ENCODE measurements at regions not wholly inside any gene's neighbourhood (a gene's known extent, or its start where the extent isn't known, plus 50 kb on each side); places are given as distances from the start of the nearest gene placed in this dataset.

DNA sequence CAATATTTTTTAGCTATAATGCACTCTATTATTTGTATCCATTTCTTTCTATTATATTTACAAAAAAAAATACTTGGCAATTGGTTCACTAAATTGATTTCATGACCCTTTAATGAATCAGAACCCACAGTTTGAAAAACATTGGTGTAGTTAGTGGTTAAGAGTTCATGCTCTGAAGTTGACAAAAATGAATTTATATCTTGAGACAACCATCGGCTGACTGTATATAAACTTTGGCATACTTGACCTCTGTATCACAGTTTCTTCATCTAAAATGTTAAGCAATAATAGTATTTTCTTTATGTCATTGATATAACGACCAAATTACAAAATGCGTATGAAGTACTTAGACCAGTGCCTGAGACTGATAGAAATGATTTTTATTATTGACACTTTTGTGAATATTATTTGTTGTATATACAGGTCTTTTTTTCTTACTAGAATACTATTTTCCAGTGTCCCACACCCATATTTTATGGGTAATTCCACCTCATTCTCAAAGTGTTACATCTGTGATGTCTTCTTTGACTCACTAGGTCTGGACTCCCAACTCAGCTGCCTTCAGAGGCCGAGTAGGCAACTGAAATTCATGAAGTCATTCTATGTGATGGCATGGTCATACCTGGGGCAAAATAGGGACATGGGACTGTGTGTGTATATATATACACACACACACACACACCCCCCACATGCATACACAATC is 459.2 kb downstream of the RFPL4B start:
- no peak for DNase-seq

DNA sequence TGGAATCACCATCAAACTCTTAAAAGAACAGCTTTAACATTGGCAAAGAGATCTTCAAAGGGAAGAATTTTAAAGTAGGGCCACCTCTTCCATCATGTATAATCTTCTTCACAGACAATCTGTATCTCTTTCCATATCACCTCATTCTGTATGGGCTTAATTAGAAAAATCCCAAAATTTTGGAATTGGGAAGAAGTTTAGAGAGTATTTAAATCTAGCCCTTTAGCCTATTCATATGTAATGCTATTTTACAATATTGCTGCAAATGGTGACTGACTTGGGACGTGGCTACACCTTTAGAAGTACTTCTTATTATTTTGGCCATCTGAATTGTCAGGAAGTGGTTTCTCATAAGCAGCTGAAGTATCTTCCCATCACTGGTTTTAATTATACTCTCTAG is 474.3 kb downstream of the RFPL4B start:
- no peak for DNase-seq

DNA sequence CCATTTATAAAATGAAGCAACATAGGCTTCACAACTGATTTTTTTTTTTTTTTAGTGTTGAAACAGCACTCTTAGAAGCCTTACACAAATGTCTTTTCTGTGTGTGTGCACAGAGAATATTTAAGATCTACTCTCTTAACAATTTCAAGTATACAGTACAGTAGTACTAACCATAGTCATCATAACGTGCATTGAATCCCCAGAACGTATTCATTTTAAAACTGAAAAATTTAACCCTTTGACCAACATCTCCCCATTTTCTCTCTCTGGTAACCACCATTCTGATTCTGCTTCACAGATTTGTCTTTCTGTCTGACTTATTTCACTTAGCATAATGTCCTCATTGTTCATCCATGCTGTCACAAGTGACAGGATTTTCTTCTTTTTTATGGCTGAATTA is 475.6 kb downstream of the RFPL4B start:
- no peak for DNase-seq

DNA sequence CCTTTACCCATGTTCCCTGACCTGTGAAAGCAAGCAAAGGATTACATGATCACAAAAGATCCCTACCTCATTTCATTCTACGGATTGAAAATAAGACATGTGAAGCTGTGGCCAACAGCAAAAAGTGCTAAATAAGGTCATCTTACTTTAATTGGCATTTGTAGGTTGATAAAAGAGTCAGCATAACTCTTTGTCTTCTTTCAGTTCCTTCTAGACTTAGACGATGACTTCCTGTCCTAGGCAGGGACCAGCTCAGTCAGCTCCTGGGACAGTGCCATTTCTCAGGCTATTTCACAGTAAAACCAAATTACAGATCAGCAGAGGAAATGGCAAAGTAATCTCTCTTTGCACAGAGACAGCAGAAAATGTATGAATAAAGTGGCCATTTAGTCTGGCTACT is 480.7 kb downstream of the RFPL4B start:
- peak in 1 of 2 donors; percentile 1 for DNase-seq

DNA sequence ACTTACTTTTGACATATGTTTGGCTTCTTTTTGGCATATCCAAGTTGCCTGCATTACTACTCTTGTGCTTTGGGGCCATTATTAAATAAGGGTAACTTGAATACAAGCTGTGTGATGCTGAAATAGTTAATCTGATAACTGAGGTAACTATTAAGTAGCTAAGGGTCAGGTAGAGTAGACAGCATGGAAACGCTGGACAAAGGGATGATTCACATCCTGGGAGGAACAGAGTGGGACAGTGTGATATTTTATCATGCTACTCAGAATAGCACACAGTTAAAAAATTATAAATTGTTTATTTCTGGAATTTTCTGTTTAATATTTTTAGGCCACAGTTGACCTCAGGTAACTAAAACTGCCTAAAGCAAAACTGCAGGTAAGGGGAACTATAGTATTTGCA is 483.9 kb downstream of the RFPL4B start:
- no peak for DNase-seq

DNA sequence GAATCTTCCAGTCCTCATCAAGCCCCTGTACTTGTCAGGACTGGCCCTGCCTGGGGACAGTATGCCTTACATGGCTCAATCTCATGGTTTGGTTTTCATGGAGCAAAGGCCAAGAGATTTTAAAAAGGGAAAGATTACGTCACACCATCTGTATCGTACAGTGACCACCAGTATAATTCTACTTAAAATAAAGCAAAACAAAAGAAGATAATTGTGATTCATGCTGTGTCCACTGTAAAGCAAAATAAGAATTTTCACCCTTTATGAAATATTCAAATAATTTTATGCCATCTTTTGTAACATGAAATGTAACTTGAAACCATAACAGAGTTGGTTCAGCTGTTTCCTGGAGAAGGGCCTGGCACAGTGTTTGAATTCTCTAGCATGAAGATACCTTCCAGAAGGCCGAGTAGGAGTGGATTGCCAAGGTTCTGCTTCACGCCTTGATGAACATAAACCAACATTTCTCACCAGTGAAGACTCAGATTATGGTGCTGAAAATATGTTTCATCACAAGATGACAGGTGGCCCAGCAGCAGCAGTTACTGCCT is 486.5 kb downstream of the RFPL4B start:
- no peak for DNase-seq

DNA sequence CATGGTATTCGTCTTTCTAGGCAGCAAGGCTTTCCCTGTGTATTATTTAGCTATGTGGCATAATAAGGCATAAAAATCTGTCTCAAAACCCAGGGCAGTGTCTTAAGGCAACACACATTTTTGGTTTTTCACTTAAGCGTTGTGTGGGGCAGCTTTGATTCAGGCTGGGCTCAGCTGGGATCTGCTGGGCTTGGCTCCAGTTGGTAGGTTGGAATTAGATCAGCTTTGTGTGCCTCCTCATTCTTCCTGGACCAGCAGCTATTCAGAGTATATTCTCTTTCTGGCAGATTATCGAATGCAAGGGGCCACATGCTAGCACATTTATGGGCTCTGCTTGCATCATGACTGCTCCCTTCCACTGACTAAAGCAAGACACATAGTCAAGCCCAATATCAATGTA is 487.9 kb downstream of the RFPL4B start:
- DNase-seq, result no peak

DNA sequence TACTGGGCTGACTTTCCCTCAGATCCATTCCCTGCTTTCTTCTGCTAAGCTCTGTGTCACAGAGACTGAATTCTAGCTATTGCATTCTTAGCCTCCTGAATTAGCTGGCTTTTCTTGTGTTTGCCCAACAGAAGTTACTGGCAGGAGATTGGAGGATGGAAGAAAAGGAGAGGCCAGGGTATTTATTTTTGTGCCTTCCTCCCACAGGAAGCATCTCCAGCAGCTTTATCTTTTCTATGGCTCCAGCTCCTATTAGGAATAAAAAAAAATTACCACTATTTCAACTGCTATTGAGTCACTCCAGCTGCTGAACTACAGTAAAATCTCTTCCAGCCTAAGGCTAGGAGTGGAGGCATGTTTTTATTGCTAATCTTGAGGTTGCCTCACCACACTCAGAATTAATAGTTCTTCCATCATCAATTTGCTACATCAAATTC is 492.4 kb downstream of the RFPL4B start:
- DNase-seq, result no peak

DNA sequence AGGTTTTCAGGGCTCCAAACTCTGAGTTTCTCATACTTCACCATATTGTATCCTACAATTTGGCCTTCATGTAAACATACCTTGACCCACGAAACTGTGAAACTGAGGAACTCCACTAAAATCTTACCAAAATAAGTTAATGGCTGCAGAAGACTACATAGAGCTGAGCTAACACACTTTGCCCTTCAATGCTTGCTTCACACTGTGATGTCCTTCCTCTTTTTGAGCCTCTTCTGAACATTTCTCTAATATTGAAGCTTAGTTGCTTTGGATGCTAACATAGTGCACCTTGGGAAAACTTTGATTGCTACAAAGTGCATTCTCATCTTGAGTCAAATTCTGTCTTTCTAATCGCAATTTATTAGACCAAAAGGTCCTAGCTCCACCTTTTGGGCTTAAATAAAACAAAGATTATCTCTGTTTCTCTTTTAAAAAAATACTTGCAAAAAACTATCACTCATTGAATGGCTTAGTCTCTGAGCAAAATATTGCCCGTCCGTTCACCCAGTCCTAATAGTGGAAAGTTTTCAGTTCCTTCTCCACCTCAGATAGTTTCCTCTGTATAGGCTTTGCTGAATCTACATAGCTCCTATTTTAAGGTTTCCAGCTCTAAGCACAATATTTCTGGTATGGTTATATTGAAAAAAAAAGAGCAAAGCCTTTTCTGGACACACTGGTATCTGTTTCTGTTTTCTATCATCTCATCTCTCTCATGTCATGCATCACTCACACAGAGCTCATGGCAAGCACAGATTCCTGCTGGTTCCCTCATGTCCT is 494.6 kb downstream of the RFPL4B start:
- no peak for DNase-seq

DNA sequence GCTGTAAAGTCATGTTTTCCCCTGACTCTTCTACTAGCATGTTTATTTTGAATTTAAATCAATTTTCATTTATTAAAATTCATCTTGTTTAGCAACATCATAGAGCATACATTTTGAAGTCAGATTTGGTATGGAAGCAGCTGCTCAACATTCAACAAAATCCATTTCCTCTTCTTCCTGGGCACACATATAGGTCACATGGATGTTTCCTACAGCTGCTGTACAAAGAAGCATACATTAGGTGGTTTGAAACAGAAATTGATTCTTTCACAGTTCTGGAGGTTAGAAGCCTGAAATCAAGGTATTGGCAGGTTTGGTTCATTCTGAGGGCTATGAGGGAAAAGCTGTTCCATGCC is 495.2 kb downstream of the RFPL4B start:
- no peak for DNase-seq

DNA sequence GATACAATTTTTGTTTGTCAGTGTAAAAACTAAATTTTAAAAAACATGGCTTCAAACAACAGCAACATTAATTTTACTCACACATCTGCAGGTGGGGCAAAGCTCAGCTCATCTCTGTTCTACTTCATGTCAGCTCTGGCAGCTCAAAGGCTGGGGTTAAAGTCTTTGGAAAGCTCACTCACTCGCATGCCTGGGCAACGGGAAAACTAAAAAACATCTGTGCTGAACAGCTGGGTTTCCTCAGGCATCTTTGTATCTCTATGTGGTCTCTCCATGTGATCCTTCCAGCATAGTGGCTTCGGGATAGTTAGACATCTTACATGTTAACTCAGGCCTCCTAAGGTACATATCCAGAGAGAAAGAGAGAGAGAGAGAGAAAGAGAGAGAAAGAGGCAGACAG is 499.6 kb downstream of the RFPL4B start:
- no peak for DNase-seq

DNA sequence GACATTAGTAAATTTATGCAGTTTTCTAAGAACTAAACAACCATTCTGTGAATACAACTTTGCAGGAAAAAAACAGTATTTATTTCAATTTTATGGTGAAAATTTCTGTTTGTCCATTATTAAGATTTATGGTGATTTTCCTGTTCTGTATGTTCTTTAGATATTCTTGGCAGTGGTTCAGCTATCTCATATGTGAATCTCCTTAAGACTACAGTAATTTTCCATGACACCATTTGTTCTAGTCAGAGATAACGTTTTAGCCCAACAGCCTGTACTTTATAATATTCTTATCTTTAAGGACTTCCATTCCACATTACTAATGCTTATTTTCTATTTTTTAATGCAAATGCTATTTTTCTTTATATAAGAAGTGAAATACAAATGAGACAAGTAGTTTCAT is 504.0 kb downstream of the RFPL4B start:
- DNase-seq, result no peak

DNA sequence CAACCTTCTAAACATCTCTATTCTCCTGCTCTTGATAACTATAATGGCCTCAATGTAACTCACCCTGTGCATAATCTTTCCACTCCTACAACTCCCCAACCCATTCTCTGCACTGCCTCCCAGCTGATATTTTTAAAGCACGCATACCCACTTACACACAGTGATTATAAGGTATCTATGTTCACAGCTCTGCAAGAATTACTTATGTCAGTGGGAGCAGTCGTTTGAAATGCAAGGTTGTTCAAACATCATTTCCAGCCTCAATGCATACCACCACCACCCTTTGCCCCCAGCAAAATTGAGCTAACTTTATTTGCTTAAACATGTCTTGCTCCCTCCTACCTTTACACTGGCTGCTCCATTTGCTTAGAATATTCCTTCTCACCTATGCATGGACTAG is 506.0 kb downstream of the RFPL4B start:
- DNase-seq, result no peak

DNA sequence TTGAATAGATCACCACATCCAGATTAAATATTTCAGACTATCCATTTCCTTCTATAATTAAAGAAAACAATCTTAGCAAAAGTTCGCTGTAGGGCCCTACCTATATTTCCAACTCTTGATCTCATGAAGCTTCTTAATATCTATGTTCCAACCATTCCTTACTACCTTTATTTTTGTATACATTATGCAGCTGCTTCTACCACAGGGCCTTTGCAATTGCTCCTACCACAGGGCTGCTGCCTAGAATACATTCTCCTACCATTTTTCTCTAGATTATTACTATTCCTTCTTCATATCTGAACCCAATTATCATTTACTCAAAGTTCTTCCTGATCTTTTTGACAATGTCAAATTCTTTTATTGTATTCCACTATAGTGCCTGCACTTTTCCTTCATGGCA is 516.6 kb downstream of the RFPL4B start:
- no peak for DNase-seq

DNA sequence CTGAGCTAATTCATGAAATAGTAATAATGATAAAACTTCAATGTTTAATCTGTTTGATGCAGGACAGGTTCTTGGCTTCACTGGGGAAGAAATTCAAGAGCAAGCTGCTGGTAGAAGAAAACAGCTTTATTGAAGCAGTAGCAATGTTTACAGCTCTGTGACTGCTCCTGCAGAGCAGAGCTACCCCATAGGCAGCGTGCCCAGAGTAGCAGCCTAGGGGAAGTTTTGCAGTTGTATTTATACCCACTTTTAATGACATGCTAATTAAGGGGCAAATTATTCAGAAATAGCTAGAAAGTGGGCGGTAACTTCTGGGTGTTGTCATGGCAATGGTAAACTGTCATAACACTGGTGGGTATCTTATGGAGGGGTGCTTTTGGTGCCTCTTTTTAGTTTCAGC is 518.0 kb downstream of the RFPL4B start:
- no peak for DNase-seq

DNA sequence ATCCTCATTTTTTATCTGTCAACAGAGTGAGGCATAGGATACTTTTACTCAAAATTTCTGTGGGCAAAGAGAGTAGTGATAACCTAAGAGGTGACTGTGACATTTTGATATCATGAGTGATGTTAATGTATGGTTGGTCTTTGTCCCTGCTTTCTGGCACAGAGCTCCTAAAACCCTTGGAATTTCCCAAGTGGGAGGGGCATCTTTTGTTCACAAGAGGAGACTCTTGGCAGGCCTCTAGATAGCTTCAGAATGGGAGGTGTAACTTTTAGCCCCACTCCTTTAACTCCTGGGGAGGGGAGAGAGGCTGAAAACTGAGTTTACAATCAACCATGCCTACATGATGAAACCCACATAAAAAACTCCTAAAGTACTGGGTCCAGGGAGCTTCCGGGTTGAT is 527.8 kb downstream of the RFPL4B start:
- no peak for DNase-seq

DNA sequence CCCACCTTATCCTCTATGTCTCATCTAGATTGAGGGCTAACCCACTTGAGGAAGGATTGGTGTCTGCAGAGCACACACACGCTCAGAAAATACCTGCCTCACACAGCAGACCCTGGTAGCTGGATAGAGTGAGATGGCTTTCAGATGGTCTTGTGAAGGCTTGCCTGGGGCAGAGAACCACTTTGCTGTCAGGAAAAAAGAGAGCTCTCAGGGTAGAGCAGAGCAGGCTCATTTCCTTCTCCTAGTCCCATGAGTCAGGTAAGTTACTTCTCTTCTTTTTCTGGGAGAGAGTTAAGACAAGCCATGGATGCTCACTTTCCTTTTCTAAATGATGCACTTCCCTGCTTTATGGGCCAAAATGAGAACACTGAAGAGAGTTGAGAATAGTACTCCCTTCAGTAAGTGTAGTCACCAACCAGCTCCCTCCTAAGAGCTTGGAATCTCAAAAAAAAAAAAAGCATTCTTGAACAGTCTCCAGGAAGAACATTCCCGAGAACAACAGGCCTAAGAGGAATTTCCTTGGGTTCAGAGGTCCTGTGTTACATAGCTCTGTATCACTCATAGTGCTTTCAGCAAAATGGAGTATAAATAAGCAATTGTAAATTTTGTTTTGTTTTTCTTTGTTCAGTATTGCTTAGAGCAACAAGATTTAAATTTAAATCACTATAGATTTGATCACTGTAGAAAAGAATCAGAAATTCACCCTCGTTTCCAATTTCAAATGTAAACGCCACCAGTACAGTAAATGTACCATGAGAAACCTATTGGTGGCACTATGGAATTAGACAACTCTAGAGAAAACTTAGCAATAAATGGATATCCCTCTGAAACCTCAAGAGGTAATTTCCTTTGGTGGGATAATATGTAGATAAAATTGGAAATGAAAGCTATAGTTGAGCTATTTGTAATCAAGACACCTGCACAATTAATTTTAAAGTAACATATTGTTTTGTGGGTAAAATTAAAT is 530.3 kb downstream of the RFPL4B start:
- DNase-seq, result no peak

DNA sequence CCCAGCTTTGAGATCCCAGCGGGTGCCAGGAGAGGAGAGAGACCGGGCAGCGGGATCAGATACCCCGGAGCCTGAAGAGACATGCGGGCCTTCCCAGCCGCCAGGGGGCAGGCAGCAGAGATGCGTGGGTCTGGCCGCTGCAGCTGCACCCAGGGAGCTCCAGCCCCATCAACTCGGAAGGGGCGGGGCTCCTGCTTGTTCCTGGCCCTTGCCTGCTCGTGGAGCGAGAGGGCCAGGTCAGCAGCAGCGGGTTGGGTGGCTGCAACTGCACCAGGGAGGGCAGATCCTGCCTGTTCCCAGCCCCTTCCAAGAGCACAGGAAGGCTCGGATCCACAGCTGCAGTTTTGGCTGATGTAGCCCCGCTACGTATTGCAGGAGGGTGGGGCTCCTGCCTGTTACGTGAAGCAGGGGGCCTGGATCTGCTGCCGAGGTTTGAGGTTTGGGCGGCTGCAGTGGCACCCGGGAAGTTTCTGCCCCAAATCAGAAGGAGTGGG is 532.8 kb downstream of the RFPL4B start:
- no peak for DNase-seq

DNA sequence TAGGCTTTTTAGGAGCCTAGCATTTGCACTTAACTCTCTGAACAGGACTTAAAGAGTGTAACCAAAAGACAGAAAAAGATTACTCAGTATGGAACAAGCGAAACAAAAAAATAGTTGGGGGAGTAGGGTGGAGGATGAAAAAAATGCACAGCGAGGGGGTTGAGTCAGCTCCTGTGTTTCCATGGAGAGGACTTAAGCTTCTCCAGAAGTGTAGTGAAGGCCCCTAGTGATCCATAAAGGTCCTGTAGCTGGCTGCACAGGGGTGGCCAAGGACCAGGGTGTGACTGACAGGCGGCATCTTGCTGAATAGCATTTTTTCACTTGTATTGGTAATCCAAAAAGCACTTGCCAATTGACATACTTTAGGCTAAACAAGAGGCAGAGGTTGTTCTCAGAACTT is 533.9 kb downstream of the RFPL4B start:
- no peak for DNase-seq

DNA sequence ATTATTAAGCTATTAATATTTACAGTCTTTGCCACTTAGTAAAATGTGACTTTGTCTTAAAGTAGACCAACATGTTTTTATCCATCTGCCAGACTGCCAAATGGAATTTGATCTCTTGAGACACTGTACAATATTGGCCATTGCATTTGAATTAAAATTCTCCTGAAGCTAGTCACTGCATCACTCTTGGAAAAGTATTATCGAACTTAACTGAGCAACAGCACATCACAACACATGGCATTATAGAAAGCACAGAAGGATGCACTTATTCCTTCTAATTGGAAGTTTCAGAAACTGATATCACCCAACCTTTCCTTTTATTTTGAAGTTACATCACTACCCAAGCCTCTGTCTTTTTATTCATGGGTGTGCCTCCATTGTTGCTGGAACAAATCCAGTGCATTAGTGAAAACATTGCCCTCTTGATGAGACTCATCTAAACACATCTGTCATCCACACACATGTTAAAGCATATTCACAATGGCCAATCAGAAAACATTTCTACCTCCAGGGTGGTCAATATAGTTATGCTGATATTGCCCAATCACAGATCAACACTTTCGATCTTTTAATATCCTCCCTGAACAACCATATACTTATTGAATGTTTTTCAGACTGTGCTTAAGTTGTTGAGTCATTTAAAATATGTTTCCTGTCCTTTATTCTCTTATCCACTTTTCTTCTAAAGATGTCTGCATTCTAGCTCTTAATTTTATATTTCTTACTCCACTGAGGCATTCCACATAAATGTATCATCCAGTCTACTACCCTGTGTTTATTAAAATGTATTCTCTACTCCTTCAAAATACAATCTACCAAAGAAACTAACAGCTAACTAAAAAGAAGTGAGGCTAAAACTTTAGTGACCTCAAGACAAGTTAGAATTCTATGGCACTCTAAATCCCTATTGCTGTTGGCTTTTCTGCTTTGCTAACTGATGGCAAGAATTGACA is 535.0 kb downstream of the RFPL4B start:
- no peak for DNase-seq

DNA sequence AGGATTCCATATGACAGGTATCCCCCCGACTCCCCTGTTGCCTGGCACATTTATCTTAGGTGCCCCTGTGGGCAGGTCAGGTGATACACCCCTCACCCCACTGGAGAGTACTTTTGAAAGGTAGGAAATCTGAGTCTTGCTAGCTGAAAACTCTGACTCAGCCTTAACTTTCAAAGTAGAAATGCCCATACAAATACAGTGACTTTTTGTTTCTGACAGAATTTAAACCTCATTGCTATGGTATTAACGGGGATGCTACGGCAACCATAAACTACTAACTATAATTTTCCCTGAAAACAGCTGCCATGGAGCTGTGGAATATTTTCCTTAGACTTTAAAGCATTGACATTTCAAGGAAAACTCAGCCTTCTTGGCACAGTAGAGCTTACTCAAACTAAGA is 536.0 kb downstream of the RFPL4B start:
- DNase-seq, result no peak

DNA sequence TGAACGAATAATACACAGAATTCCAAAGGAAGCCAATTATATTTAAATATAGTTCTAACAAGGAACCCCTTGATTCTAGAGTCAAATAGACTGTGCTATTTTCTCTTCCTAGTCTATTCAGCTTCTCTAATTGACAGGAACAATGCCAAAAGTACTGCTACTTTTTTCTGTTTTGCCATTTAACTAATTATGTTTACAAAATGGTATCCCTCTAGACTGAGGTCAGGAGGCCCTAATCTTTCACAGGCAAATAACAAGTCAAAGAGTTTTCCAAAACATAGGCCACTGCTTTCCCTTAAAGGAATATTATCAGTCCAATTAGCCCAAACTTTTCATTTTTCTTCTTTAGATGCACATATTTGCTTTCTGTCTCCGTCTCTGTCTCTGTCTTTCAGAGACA is 539.3 kb downstream of the RFPL4B start:
- DNase-seq, result no peak

Measured in inflammatory macrophage treated with lipopolysaccharide for 1 hour (primary cell).